HUDEP-2 (cell line): ENCODE measurements at regions not wholly inside any gene's neighbourhood (a gene's known extent, or its start where the extent isn't known, plus 50 kb on each side); places are given as distances from the start of the nearest gene placed in this dataset.
"Not testable (repeated sequence)": the region's sequence is repeated elsewhere in the genome, so short reads cannot be mapped to it uniquely, and the experiment has no call there.

Experiments used
- DNase-seq, 76 experiments: peaks; one replicate each; lab custom pipeline; 2025; ENCODE audit not compliant: unreplicated experiment in 76 of 76; lab: John Stamatoyannopoulos, UW

- DNase-seq, result no peak
Observed at GRCh38 chr9:28930766-28931165, 1357.5 kb upstream of the C9orf72 start.

GRCh38 chr9:28934111-28934510, 1360.8 kb upstream of the C9orf72 start:
- no peak for DNase-seq

- no peak for DNase-seq
Observed at GRCh38 chr9:28938981-28939380, 1365.7 kb upstream of the C9orf72 start.

GRCh38 chr9:28941856-28942255, 1368.6 kb upstream of the C9orf72 start:
- no peak for DNase-seq

GRCh38 chr9:28942941-28943340, 1369.7 kb upstream of the C9orf72 start:
- no peak for DNase-seq

- no peak for DNase-seq
Observed at GRCh38 chr9:28946648-28947047, 1373.4 kb upstream of the C9orf72 start.

GRCh38 chr9:28951945-28952344, 1378.7 kb upstream of the C9orf72 start:
- no peak for DNase-seq

GRCh38 chr9:28956116-28956880, 1383.0 kb upstream of the C9orf72 start:
- no peak for DNase-seq

GRCh38 chr9:28960602-28961001, 1387.3 kb upstream of the C9orf72 start:
- no peak for DNase-seq

- no peak for DNase-seq
Observed at GRCh38 chr9:28961623-28962022, 1388.3 kb upstream of the C9orf72 start.

- DNase-seq, result no peak
Observed at GRCh38 chr9:28967226-28967625, 1393.9 kb upstream of the C9orf72 start.

GRCh38 chr9:28970241-28970654, 1397.0 kb upstream of the C9orf72 start:
- DNase-seq, result no peak

- no peak for DNase-seq
Observed at GRCh38 chr9:28971881-28972280, 1398.6 kb upstream of the C9orf72 start.

- DNase-seq, result no peak
Observed at GRCh38 chr9:28976250-28976649, 1403.0 kb upstream of the C9orf72 start.

- DNase-seq, result no peak
Observed at GRCh38 chr9:28976684-28977083, 1403.4 kb upstream of the C9orf72 start.

- no peak for DNase-seq
Observed at GRCh38 chr9:28981129-28981528, 1407.8 kb upstream of the C9orf72 start.

- no peak for DNase-seq
Observed at GRCh38 chr9:28981711-28982110, 1408.4 kb upstream of the C9orf72 start.

- no peak for DNase-seq
Observed at GRCh38 chr9:28984016-28984415, 1410.7 kb upstream of the C9orf72 start.

GRCh38 chr9:28990009-28990408, 1416.7 kb upstream of the C9orf72 start:
- not testable (repeated sequence) for DNase-seq

- DNase-seq, result no peak
Observed at GRCh38 chr9:28999057-28999456, 1425.8 kb upstream of the C9orf72 start.

GRCh38 chr9:28999806-29000205, 1426.5 kb upstream of the C9orf72 start:
- no peak for DNase-seq

GRCh38 chr9:29001006-29001405, 1427.7 kb upstream of the C9orf72 start:
- no peak for DNase-seq

GRCh38 chr9:29004988-29005387, 1431.7 kb upstream of the C9orf72 start:
- no peak for DNase-seq
